WTC11 (cell line): ENCODE measurements at regions not wholly inside any gene's neighbourhood (a gene's known extent, or its start where the extent isn't known, plus 50 kb on each side); places are given as distances from the start of the nearest gene placed in this dataset.

Experiments
- ATAC-seq: fragments of 200-7000 bp; cut with Tn5 transposase; 2 replicates; pipeline ENCODE4 v1.10.0; 2021; ENCODE audit warnings: mild to moderate bottlenecking, moderate library complexity
- CTCF ChIA-PET: fragments of 300-600 bp; sonication (Branson Sonifier 250); formaldehyde crosslinking; loops from one replicate; lab custom pipeline; 2021; ENCODE audit warnings: antibody characterized with exemption; lab: Charles Lee
- POLR2A ChIA-PET: fragments of 350-600 bp; sonication (Branson Sonifier 250); formaldehyde crosslinking; loops from one replicate; lab custom pipeline; 2021; ENCODE audit warnings: antibody characterized with exemption; lab: Charles Lee
- DNase-seq: peaks from one replicate; pipeline ENCODE4 v3.0.0; 2021; ENCODE audit warnings: low spot score
- H3K27ac Mint-ChIP-seq: 2 replicates; pipeline ENCODE4 v1.8.0; 2021; ENCODE audit warnings: mixed read lengths
- H3K27me3 Mint-ChIP-seq: 2 replicates; pipeline ENCODE4 v1.8.0; 2021; ENCODE audit warnings: low read depth, mild to moderate bottlenecking, moderate library complexity, mixed read lengths
- H3K36me3 Mint-ChIP-seq: 2 replicates; pipeline ENCODE4 v1.8.0; 2021; ENCODE audit warnings: mixed read lengths
- H3K4me1 Mint-ChIP-seq: 2 replicates; pipeline ENCODE4 v1.8.0; 2022; ENCODE audit warnings: mixed read lengths
- H3K4me3 Mint-ChIP-seq: 2 replicates; pipeline ENCODE4 v1.8.0; 2021; ENCODE audit warnings: mild to moderate bottlenecking, moderate library complexity, mixed read lengths
- H3K9me3 Mint-ChIP-seq: 2 replicates; pipeline ENCODE4 v1.8.0; 2021; ENCODE audit warnings: mixed read lengths
- AFF4 ChIP-seq: sonication (generic); formaldehyde crosslinking; IDR thresholded peaks from 2 replicates; pipeline ENCODE4 v1.8.1; 2023; ENCODE audit warnings: mild to moderate bottlenecking, missing genetic modification reagents, borderline replicate concordance
- CREB1 ChIP-seq: sonication (generic); formaldehyde crosslinking; IDR thresholded peaks from 2 replicates; pipeline ENCODE4 v1.8.0; 2023; ENCODE audit warnings: mild to moderate bottlenecking, missing genetic modification reagents
- CTCF ChIP-seq: fragments of 200-600 bp; IDR thresholded peaks from 2 replicates; pipeline ENCODE4 v1.8.0; 2022; ENCODE audit warnings: antibody characterized with exemption
- E2F4 ChIP-seq: sonication (generic); formaldehyde crosslinking; IDR thresholded peaks from 2 replicates; pipeline ENCODE4 v1.8.1; 2022; ENCODE audit warnings: low read depth, mild to moderate bottlenecking, moderate library complexity, missing genetic modification reagents, borderline replicate concordance
- E2F5 ChIP-seq: sonication (generic); formaldehyde crosslinking; IDR thresholded peaks from 2 replicates; pipeline ENCODE4 v1.8.1; 2022; ENCODE audit warnings: mild to moderate bottlenecking, moderate library complexity, missing genetic modification reagents
- ERG ChIP-seq: fragments of 250-450 bp; sonication (Bioruptor Pico); IDR thresholded peaks from 2 replicates; pipeline ENCODE4 v1.8.0; 2021; ENCODE audit warnings: mild to moderate bottlenecking
- GABPB1 ChIP-seq: sonication (generic); formaldehyde crosslinking; IDR thresholded peaks from 2 replicates; pipeline ENCODE4 v1.8.1; 2023; ENCODE audit warnings: mild to moderate bottlenecking, missing genetic modification reagents
- GRHL2 ChIP-seq: fragments of 250-450 bp; sonication (Bioruptor Pico); IDR thresholded peaks from 2 replicates; pipeline ENCODE4 v1.8.0; 2022; ENCODE audit warnings: mild to moderate bottlenecking, moderate library complexity; ENCODE audit not compliant: insufficient replicate concordance, severe bottlenecking
- HMGXB4 ChIP-seq: sonication (generic); formaldehyde crosslinking; IDR thresholded peaks from 2 replicates; pipeline ENCODE4 v1.8.1; 2023; ENCODE audit warnings: mild to moderate bottlenecking, moderate library complexity, missing genetic modification reagents
- JAZF1 ChIP-seq: fragments of 250-450 bp; sonication (Bioruptor Pico); IDR thresholded peaks from 2 replicates; pipeline ENCODE4 v1.9.0; 2021; ENCODE audit warnings: moderate library complexity, mild to moderate bottlenecking, inconsistent platforms
- NFATC4 ChIP-seq: fragments of 250-450 bp; sonication (Bioruptor Pico); IDR thresholded peaks from 2 replicates; pipeline ENCODE4 v1.9.0; 2021; ENCODE audit warnings: mild to moderate bottlenecking
- PREB ChIP-seq: sonication (generic); formaldehyde crosslinking; IDR thresholded peaks from 2 replicates; pipeline ENCODE4 v1.8.1; 2022; ENCODE audit warnings: mild to moderate bottlenecking, missing genetic modification reagents, moderate library complexity, borderline replicate concordance
- RELA ChIP-seq: sonication (generic); formaldehyde crosslinking; IDR thresholded peaks from 2 replicates; pipeline ENCODE4 v1.8.1; 2022; ENCODE audit warnings: missing genetic modification reagents, mild to moderate bottlenecking, borderline replicate concordance
- ZNF138 ChIP-seq: sonication (generic); formaldehyde crosslinking; conservative IDR thresholded peaks from 2 replicates; pipeline ENCODE4 v1.8.1; 2022; ENCODE audit warnings: mild to moderate bottlenecking, moderate library complexity, missing genetic modification reagents
- ZNF512 ChIP-seq: sonication (generic); formaldehyde crosslinking; IDR thresholded peaks from 2 replicates; pipeline ENCODE4 v1.8.1; 2022; ENCODE audit warnings: missing genetic modification reagents, borderline replicate concordance
- ZNF532 ChIP-seq: fragments of 250-450 bp; sonication (Bioruptor Pico); IDR thresholded peaks from 2 replicates; pipeline ENCODE4 v1.9.0; 2021; ENCODE audit warnings: mild to moderate bottlenecking, borderline replicate concordance

GRCh38 chr9:89658931-89659330 lies 54.1 kb downstream of the GADD45G start:
- DNase-seq (no peak), ATAC-seq (no peak)
- peaks cover 71% of the 10 kb centered on the region for H3K4me1 Mint-ChIP-seq
- peaks cover 12% of the 10 kb centered on the region for H3K27me3 Mint-ChIP-seq
- H3K4me3 Mint-ChIP-seq, result no peak overlapping the region
- TF ChIP-seq ZNF138 (CRISPR knock-in tag) (no peak), RELA (CRISPR knock-in tag) (no peak), HMGXB4 (CRISPR knock-in tag) (no peak), NFATC4 (CRISPR knock-in tag) (no peak), JAZF1 (no peak), CREB1 (CRISPR knock-in tag) (no peak), ZNF512 (no peak), ZNF532 (CRISPR knock-in tag) (no peak), GRHL2 (no peak)
- no peaks in the 10 kb centered on the region for H3K9me3 Mint-ChIP-seq
- ChIA-PET POLR2A (no interaction called here), CTCF (no interaction called here)
- no peak overlapping the region for H3K27ac Mint-ChIP-seq
- no peaks in the 10 kb centered on the region for H3K36me3 Mint-ChIP-seq

- H3K9me3 Mint-ChIP-seq, result no peaks in the 10 kb centered on the region
- ChIA-PET CTCF (no interaction called here), POLR2A (no interaction called here)
- H3K27ac Mint-ChIP-seq, result no peak overlapping the region
- no peak overlapping the region for H3K4me3 Mint-ChIP-seq
- peaks cover 12% of the 10 kb centered on the region for H3K27me3 Mint-ChIP-seq
- no peak for ATAC-seq
- DNase-seq, result no peak
- H3K36me3 Mint-ChIP-seq, result no peaks in the 10 kb centered on the region
- H3K4me1 Mint-ChIP-seq, result peaks cover 72% of the 10 kb centered on the region
- TF ChIP-seq CTCF (no peak), ERG (CRISPR knock-in tag) (no peak), E2F4 (CRISPR knock-in tag) (no peak), AFF4 (CRISPR knock-in tag) (no peak), E2F5 (CRISPR knock-in tag) (no peak), GABPB1 (no peak), PREB (CRISPR knock-in tag) (no peak), GRHL2 (no peak)
These were observed 54.7 kb downstream of the GADD45G start for GRCh38 chr9:89659473-89659872.
